A549 (cell line): ENCODE measurements at regions not wholly inside any gene's neighbourhood (a gene's known extent, or its start where the extent isn't known, plus 50 kb on each side); places are given as distances from the start of the nearest gene placed in this dataset.

ENCODE experiments used
- ATAC-seq, 2 experiments: fragments of 200-7000 bp in 1 of 2; fragments of >200 bp in 1 of 2; cut with Nextera tagmentation in 1 of 2; cut with Tn5 transposase in 1 of 2; 3 replicates each; pipeline versions ENCODE4 v1.8.0 to v1.9.1; 2018 to 2020; ENCODE audit warnings: mild to moderate bottlenecking in 1 of 2, moderate library complexity in 1 of 2
- CTCF ChIA-PET: fragments of 300-600 bp; sonication (Branson Sonifier 250); formaldehyde crosslinking; extraction: SDS; loops from one replicate; lab custom pipeline; 2021; ENCODE audit warnings: antibody characterized with exemption, inconsistent platforms; lab: Yijun Ruan, JAX
- POLR2A ChIA-PET: fragments of 350-600 bp; formaldehyde crosslinking; extraction: SDS; loops from one replicate; lab custom pipeline; 2021; ENCODE audit warnings: antibody characterized with exemption, inconsistent platforms; lab: Yijun Ruan, JAX
- DNase-seq, 2 experiments: peaks; one replicate each; pipeline versions ENCODE4 v3.0.0 to v3.0.0-alpha.2; 2011 to 2016; ENCODE audit warnings: low read depth in 1 of 2, low spot score in 1 of 2
- FAIRE-seq: peaks from 2 replicates; lab custom pipeline; 2011; peaks lifted over from hg19 to GRCh38; lab: Jason Lieb, UNC
- H3K27ac ChIP-seq, 2 experiments: fragments of >200 bp; sonication (Bioruptor Twin); formaldehyde crosslinking; 3 replicates each; pipeline ENCODE4 v1.5.1; 2016 to 2017
- H3K4me1 ChIP-seq: fragments of >200 bp; sonication (Bioruptor Twin); formaldehyde crosslinking; 3 replicates; pipeline ENCODE4 v1.6.1; 2016
- H3K4me2 ChIP-seq: fragments of >200 bp; sonication (Bioruptor Twin); formaldehyde crosslinking; 3 replicates; pipeline ENCODE4 v1.6.1; 2016
- H3K4me3 ChIP-seq: fragments of >200 bp; sonication (Bioruptor Twin); formaldehyde crosslinking; 3 replicates; pipeline ENCODE4 v1.5.1; 2016
- H3K9me3 ChIP-seq: fragments of >200 bp; sonication (Bioruptor Twin); formaldehyde crosslinking; 3 replicates; pipeline ENCODE4 v1.6.1; 2016
- CBX2 ChIP-seq: fragments of 200-600 bp; sonication (generic); IDR thresholded peaks from 2 replicates; pipeline ENCODE4 v1.6.1; 2016; ENCODE audit warnings: low read depth, mild to moderate bottlenecking, borderline replicate concordance
- CEBPB ChIP-seq, 2 experiments: fragments of >200 bp in 1 of 2; sonication (Bioruptor Twin) in 1 of 2; formaldehyde crosslinking in 1 of 2; IDR thresholded peaks; 2 replicates each; pipeline ENCODE4 v1.6.1; 2012 to 2016
- CHD4 ChIP-seq: fragments of 200-600 bp; sonication (generic); IDR thresholded peaks from 2 replicates; pipeline ENCODE4 v1.6.1; 2016; ENCODE audit warnings: antibody characterized with exemption, mild to moderate bottlenecking, borderline replicate concordance
- EHF ChIP-seq: fragments of 250-450 bp; sonication (Bioruptor Pico); IDR thresholded peaks from 2 replicates; pipeline ENCODE4 v1.5.0; 2020; ENCODE audit warnings: mild to moderate bottlenecking
- ESRRA ChIP-seq: fragments of 150-350 bp; IDR thresholded peaks from 2 replicates; pipeline ENCODE4 v1.6.1; 2014; ENCODE audit warnings: mild to moderate bottlenecking, low read length, borderline replicate concordance
- FOSL2 ChIP-seq, 2 experiments: fragments of 450-650 bp in 1 of 2; fragments of >200 bp in 1 of 2; sonication (Bioruptor Twin) in 1 of 2; formaldehyde crosslinking; IDR thresholded peaks; 2 replicates each; pipeline versions ENCODE4 v1.5.0 to v1.6.1; 2016 to 2020; ENCODE audit warnings: mild to moderate bottlenecking in 1 of 2, moderate library complexity in 1 of 2
- FOXS1 ChIP-seq: fragments of 250-450 bp; sonication (Bioruptor Pico); IDR thresholded peaks from 2 replicates; pipeline ENCODE4 v1.5.0; 2020; ENCODE audit warnings: mild to moderate bottlenecking, moderate library complexity
- HDAC2 ChIP-seq: fragments of 200-600 bp; sonication (generic); IDR thresholded peaks from 2 replicates; pipeline ENCODE4 v1.6.1; 2016
- HEYL ChIP-seq: fragments of 250-450 bp; sonication (Bioruptor Pico); IDR thresholded peaks from 2 replicates; pipeline ENCODE4 v1.8.0; 2021; ENCODE audit warnings: mild to moderate bottlenecking, moderate library complexity
- JUN ChIP-seq, 2 experiments: fragments of >200 bp; sonication (Bioruptor Twin); formaldehyde crosslinking; IDR thresholded peaks; 2 replicates in 1 of 2; 3 replicates in 1 of 2; pipeline ENCODE4 v1.6.1; 2016 to 2017
- MAZ ChIP-seq: fragments of 150-350 bp; IDR thresholded peaks from 2 replicates; pipeline ENCODE4 v1.6.1; 2014; ENCODE audit warnings: antibody characterized with exemption, low read depth, low read length, borderline replicate concordance
- MYC ChIP-seq: IDR thresholded peaks from 2 replicates; pipeline ENCODE4 v1.6.1; 2012; ENCODE audit warnings: mild to moderate bottlenecking, inconsistent platforms, low read length, improper control_type of control experiment, borderline replicate concordance
- NPAS2 ChIP-seq: fragments of 250-450 bp; sonication (Bioruptor Pico); IDR thresholded peaks from 2 replicates; pipeline ENCODE4 v1.8.0; 2022; ENCODE audit warnings: mild to moderate bottlenecking, moderate library complexity, borderline replicate concordance
- POLR2A ChIP-seq: IDR thresholded peaks from 2 replicates; pipeline ENCODE4 v1.6.1; 2012; ENCODE audit warnings: mild to moderate bottlenecking, low read length
- RNF2 ChIP-seq: fragments of 200-600 bp; sonication (generic); IDR thresholded peaks from 2 replicates; pipeline ENCODE4 v1.6.1; 2016; ENCODE audit warnings: low read depth, mild to moderate bottlenecking, antibody characterized with exemption, moderate library complexity, borderline replicate concordance
- ZFP36 ChIP-seq: fragments of 450-650 bp; IDR thresholded peaks from 2 replicates; pipeline ENCODE4 v1.6.1; 2014; ENCODE audit warnings: borderline replicate concordance; ENCODE audit not compliant: partially characterized antibody
- WGBS: methylation state at CpG from one replicate; pipeline ENCODE4 v1.1.6; 2017; ENCODE audit errors: missing lambda C conversion rate; 5-methylcytosine and 5-hydroxymethylcytosine counted together
- TF ChIP-seq, protein P1 (sequence below): IDR thresholded peaks from 2 replicates; pipeline ENCODE4 v1.6.1; 2012
- TF ChIP-seq, protein P2 (sequence below): fragments of 150-350 bp; IDR thresholded peaks from 2 replicates; pipeline ENCODE4 v1.6.1; 2014; ENCODE audit warnings: low read depth, mild to moderate bottlenecking, low read length
- TF ChIP-seq, protein P3 (sequence below): IDR thresholded peaks from 2 replicates; pipeline ENCODE4 v1.6.1; 2012; ENCODE audit warnings: low read depth, borderline replicate concordance
- TF ChIP-seq, protein P4 (sequence below): fragments of 250-450 bp; sonication (Bioruptor Pico); IDR thresholded peaks from 2 replicates; pipeline ENCODE4 v1.5.0; 2020; ENCODE audit warnings: low read depth, mild to moderate bottlenecking, moderate library complexity
- TF ChIP-seq, protein P5 (sequence below): IDR thresholded peaks from 2 replicates; pipeline ENCODE4 v1.6.1; 2012
- TF ChIP-seq, protein P6 (sequence below): fragments of >200 bp; sonication (Bioruptor Twin); formaldehyde crosslinking; IDR thresholded peaks from 2 replicates; pipeline ENCODE4 v1.6.1; 2016

DNA sequence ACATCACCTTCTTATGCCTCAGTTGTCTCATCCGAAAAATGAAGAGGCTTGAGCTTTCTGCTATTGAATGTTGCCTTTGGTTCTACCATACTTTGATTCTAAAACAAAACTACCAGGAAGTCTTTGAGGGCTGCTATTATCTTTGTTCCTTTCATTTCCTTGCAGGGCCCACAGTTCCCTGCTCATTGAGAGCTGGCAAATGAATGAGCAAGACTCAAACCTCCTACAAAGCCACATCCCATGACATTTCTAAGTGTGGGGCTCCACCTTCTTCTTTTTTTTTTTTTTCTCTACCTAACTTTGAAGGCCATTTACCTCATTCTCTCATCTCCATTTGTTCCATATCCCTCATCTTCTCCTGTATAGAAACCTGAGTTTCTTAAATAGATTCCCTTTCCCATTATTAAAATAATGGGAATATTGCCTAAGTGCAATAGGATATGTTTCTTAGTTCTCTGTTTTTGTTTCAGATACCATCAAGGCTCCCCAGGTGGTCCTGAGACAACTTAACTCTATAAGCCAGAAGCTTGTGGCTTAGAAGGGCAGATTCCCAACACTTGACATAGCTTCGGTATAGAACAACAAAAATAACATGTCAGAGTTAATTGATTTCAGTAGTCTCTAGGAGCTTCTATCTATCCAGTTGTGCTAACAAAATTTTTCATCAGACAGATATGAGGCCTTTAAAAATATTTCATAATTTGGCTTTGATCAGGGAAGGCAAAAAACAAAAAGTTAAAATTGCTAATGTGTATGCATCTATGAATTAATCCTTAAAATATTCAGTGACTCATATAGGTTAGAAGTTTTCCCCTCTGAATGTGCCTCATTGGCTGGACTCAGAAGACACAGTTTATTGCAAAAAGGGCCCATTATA lies 951.6 kb downstream of the TUSC7 start:
- DNase-seq = no peak
- TF ChIP-seq POLR2A (no peak), FOXS1 (no peak), NPAS2 (CRISPR knock-in tag) (no peak), HDAC2 (no peak), FOSL2 (IDR thresholded peaks at IDR 0.05) (no peak), FOSL2 (CRISPR knock-in tag; IDR thresholded peaks at IDR 0.05) (no peak), CHD4 (no peak), CEBPB (IDR thresholded peaks at IDR 0.05) (no peak), CBX2 (no peak), JUN (IDR thresholded peaks at IDR 0.05) (no peak), MYC (no peak), HEYL (CRISPR knock-in tag) (no peak), RNF2 (no peak), ESRRA (no peak), EHF (CRISPR knock-in tag) (no peak)
- TF ChIP-seq, protein P1, sequence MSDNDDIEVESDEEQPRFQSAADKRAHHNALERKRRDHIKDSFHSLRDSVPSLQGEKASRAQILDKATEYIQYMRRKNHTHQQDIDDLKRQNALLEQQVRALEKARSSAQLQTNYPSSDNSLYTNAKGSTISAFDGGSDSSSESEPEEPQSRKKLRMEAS = no peak
- TF ChIP-seq, protein P2, sequence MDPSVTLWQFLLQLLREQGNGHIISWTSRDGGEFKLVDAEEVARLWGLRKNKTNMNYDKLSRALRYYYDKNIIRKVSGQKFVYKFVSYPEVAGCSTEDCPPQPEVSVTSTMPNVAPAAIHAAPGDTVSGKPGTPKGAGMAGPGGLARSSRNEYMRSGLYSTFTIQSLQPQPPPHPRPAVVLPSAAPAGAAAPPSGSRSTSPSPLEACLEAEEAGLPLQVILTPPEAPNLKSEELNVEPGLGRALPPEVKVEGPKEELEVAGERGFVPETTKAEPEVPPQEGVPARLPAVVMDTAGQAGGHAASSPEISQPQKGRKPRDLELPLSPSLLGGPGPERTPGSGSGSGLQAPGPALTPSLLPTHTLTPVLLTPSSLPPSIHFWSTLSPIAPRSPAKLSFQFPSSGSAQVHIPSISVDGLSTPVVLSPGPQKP = no peak
- TF ChIP-seq, protein P3, sequence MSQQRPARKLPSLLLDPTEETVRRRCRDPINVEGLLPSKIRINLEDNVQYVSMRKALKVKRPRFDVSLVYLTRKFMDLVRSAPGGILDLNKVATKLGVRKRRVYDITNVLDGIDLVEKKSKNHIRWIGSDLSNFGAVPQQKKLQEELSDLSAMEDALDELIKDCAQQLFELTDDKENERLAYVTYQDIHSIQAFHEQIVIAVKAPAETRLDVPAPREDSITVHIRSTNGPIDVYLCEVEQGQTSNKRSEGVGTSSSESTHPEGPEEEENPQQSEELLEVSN = no peak
- TF ChIP-seq, protein P4, sequence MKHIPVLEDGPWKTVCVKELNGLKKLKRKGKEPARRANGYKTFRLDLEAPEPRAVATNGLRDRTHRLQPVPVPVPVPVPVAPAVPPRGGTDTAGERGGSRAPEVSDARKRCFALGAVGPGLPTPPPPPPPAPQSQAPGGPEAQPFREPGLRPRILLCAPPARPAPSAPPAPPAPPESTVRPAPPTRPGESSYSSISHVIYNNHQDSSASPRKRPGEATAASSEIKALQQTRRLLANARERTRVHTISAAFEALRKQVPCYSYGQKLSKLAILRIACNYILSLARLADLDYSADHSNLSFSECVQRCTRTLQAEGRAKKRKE (CRISPR knock-in tag) = no peak
- TF ChIP-seq, all 56 proteins: peak for 0
- ChIA-PET POLR2A (no interaction called here), CTCF (interaction anchor here (0.6 to 1.2 kb wide), 4 partner anchors 14 to 1172 kb away, joined by 3 to 4 read pairs (median 3); no protein-coding TSS in a partner anchor)
- FAIRE-seq (peak; percentile 43), ATAC-seq (no peak)
- Histone ChIP-seq H3K4me2 (peak overlapping the region; percentile 13; the same call in 1 of the 3 replicates), H3K4me3 (no peak overlapping the region), H3K9me3 (no peaks in the 10 kb centered on the region), H3K4me1 (peaks cover 6% of the 10 kb centered on the region; the same call in 2 of the 3 replicates), H3K27ac (no peak overlapping the region)
- 60% methylated on average over 2 of the region's 2 CpGs for WGBS

DNA sequence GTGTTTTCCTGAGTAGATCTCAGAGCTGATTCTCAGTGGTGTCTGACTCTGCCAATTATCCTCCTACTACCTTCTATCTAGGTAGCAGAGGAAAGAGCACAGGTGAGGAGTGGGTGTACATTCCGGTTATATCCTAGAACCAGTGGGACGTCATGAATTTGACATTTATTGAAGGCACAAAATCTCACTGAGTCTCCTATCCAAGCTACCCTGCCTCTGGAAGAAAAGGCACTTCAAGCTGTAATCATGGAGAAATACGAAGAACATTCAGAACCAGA lies 952.2 kb downstream of the TUSC7 start:
- TF ChIP-seq FOXS1 (no peak), MAZ (no peak), CHD4 (no peak), ZFP36 (no peak)
- TF ChIP-seq, protein P2 = no peak
- TF ChIP-seq, protein P5, sequence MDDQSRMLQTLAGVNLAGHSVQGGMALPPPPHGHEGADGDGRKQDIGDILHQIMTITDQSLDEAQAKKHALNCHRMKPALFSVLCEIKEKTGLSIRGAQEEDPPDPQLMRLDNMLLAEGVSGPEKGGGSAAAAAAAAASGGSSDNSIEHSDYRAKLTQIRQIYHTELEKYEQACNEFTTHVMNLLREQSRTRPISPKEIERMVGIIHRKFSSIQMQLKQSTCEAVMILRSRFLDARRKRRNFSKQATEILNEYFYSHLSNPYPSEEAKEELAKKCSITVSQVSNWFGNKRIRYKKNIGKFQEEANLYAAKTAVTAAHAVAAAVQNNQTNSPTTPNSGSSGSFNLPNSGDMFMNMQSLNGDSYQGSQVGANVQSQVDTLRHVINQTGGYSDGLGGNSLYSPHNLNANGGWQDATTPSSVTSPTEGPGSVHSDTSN = no peak
- TF ChIP-seq, protein P6, sequence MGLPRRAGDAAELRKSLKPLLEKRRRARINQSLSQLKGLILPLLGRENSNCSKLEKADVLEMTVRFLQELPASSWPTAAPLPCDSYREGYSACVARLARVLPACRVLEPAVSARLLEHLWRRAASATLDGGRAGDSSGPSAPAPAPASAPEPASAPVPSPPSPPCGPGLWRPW = no peak
- H3K4me2 ChIP-seq = no peak overlapping the region; the same call in 2 of the 3 replicates
- H3K27ac ChIP-seq = no peak overlapping the region
- ChIA-PET POLR2A (no interaction called here), CTCF (interaction anchor here (0.7 to 1.2 kb wide), 2 partner anchors 13 to 19 kb away, joined by 3 read pairs; no protein-coding TSS in a partner anchor)
- no peak overlapping the region for H3K4me3 ChIP-seq
- DNase-seq = no peak
- peaks cover 6% of the 10 kb centered on the region; the same call in 2 of the 3 replicates for H3K4me1 ChIP-seq
- 81% methylated on average over 3 of the region's 3 CpGs for WGBS
- no peaks in the 10 kb centered on the region for H3K9me3 ChIP-seq
- no peak for FAIRE-seq
- no peak for ATAC-seq
